Urothelium cell line (cell line): ENCODE measurements at regions not wholly inside any gene's neighbourhood (a gene's known extent, or its start where the extent isn't known, plus 50 kb on each side); places are given as distances from the start of the nearest gene placed in this dataset.

Source experiments
- DNase-seq: peaks from one replicate; pipeline ENCODE4 v3.0.0; 2011; ENCODE audit warnings: low spot score, mixed read lengths
- FAIRE-seq: peaks from 2 replicates; lab custom pipeline; 2011; peaks lifted over from hg19 to GRCh38; lab: Jason Lieb, UNC

- FAIRE-seq (no peak), DNase-seq (no peak)
These were observed 138.4 kb upstream of the ZNF462 start for GRCh38 chr9:106724566-106724965.

GRCh38 chr9:106726070-106726815, 136.7 kb upstream of the ZNF462 start:
- DNase-seq, result no peak
- FAIRE-seq, result no peak

GRCh38 chr9:106727969-106728368, 135.0 kb upstream of the ZNF462 start:
- DNase-seq (no peak), FAIRE-seq (no peak)

- DNase-seq (no peak), FAIRE-seq (no peak)
These were observed 134.1 kb upstream of the ZNF462 start for GRCh38 chr9:106728860-106729259.

- no peak for DNase-seq
- FAIRE-seq, result no peak
These were observed 131.1 kb upstream of the ZNF462 start for GRCh38 chr9:106731910-106732309.

- no peak for FAIRE-seq
- DNase-seq, result no peak
These were observed 129.1 kb upstream of the ZNF462 start for GRCh38 chr9:106733828-106734380.

GRCh38 chr9:106737516-106737915, 125.5 kb upstream of the ZNF462 start:
- no peak for DNase-seq
- FAIRE-seq, result no peak

GRCh38 chr9:106738109-106738508, 124.9 kb upstream of the ZNF462 start:
- no peak for FAIRE-seq
- DNase-seq, result no peak

- DNase-seq, result no peak
- FAIRE-seq, result no peak
These were observed 117.5 kb upstream of the ZNF462 start for GRCh38 chr9:106745457-106745856.

- no peak for DNase-seq
- no peak for FAIRE-seq
These were observed 117.1 kb upstream of the ZNF462 start for GRCh38 chr9:106745876-106746275.

GRCh38 chr9:106751681-106752080, 111.3 kb upstream of the ZNF462 start:
- DNase-seq, result no peak
- FAIRE-seq, result no peak

GRCh38 chr9:106752581-106752980, 110.4 kb upstream of the ZNF462 start:
- FAIRE-seq (no peak), DNase-seq (no peak)

GRCh38 chr9:106753155-106753671, 109.8 kb upstream of the ZNF462 start:
- DNase-seq (no peak), FAIRE-seq (no peak)

- no peak for FAIRE-seq
- no peak for DNase-seq
These were observed 107.2 kb upstream of the ZNF462 start for GRCh38 chr9:106755736-106756135.

- FAIRE-seq (no peak), DNase-seq (no peak)
These were observed 105.5 kb upstream of the ZNF462 start for GRCh38 chr9:106757514-106757913.

- DNase-seq (no peak), FAIRE-seq (no peak)
These were observed 104.1 kb upstream of the ZNF462 start for GRCh38 chr9:106758911-106759310.

- no peak for FAIRE-seq
- no peak for DNase-seq
These were observed 101.5 kb upstream of the ZNF462 start for GRCh38 chr9:106761493-106761892.

- FAIRE-seq, result no peak
- no peak for DNase-seq
These were observed 96.3 kb upstream of the ZNF462 start for GRCh38 chr9:106766616-106767015.

GRCh38 chr9:106769331-106769730, 93.6 kb upstream of the ZNF462 start:
- DNase-seq, result no peak

GRCh38 chr9:106771608-106772007, 91.4 kb upstream of the ZNF462 start:
- FAIRE-seq, result no peak

More at GRCh38 chr9:106769331-106769730, 93.6 kb upstream of the ZNF462 start:
- no peak for FAIRE-seq

GRCh38 chr9:106772523-106773290, 90.3 kb upstream of the ZNF462 start:
- DNase-seq (no peak), FAIRE-seq (no peak)

More at GRCh38 chr9:106771608-106772007, 91.4 kb upstream of the ZNF462 start:
- DNase-seq, result no peak

GRCh38 chr9:106773750-106774149, 89.2 kb upstream of the ZNF462 start:
- no peak for DNase-seq
- FAIRE-seq, result no peak
